ENCODE measurements at regions not wholly inside any gene's neighbourhood (a gene's known extent, or its start where the extent isn't known, plus 50 kb on each side); places are given as distances from the start of the nearest gene placed in this dataset.

- H3K4me1 ChIP-seq = no peaks in the 10 kb centered on the region
- no peak overlapping the region for H3K27ac ChIP-seq
- intact Hi-C loops (cut with DNase I; ENCODE audit: low total_unique reads) = no loop called here
- DNase-seq = no peak
- TF ChIP-seq POLR2A (IDR thresholded peaks at IDR 0.05) = no peak
- no peak for TF ChIP-seq CTCF (IDR thresholded peaks at IDR 0.05)
- no peaks in the 10 kb centered on the region for H3K36me3 ChIP-seq
- H3K27me3 ChIP-seq = no peaks in the 10 kb centered on the region
- no peak overlapping the region for H3K4me3 ChIP-seq
- H3K9me3 ChIP-seq = no peaks in the 10 kb centered on the region
Measured at GRCh38 chr5:74126294-74126693, 500.3 kb downstream of the ARHGEF28 start.

GRCh38 chr5:74124826-74125225 lies 498.8 kb downstream of the ARHGEF28 start:
- no peak for DNase-seq
- H3K27me3 ChIP-seq = no peaks in the 10 kb centered on the region
- no peaks in the 10 kb centered on the region for H3K36me3 ChIP-seq
- H3K4me1 ChIP-seq = no peaks in the 10 kb centered on the region
- H3K9me3 ChIP-seq = no peaks in the 10 kb centered on the region
- H3K4me3 ChIP-seq = no peak overlapping the region
- H3K27ac ChIP-seq = no peak overlapping the region
- intact Hi-C loops (cut with DNase I; ENCODE audit: low total_unique reads) = no loop called here
- TF ChIP-seq POLR2A (IDR thresholded peaks at IDR 0.05) (no peak), CTCF (IDR thresholded peaks at IDR 0.05) (no peak)

GRCh38 chr5:74123929-74124328 lies 497.9 kb downstream of the ARHGEF28 start:
- no peak for TF ChIP-seq POLR2A (IDR thresholded peaks at IDR 0.05)
- TF ChIP-seq CTCF (IDR thresholded peaks at IDR 0.05) = no peak
- Histone ChIP-seq H3K4me1 (no peaks in the 10 kb centered on the region), H3K4me3 (no peak overlapping the region), H3K9me3 (no peaks in the 10 kb centered on the region), H3K36me3 (no peaks in the 10 kb centered on the region), H3K27me3 (no peaks in the 10 kb centered on the region), H3K27ac (no peak overlapping the region)
- DNase-seq = no peak
- intact Hi-C loops (cut with DNase I; ENCODE audit: low total_unique reads) = no loop called here

- TF ChIP-seq CTCF (IDR thresholded peaks at IDR 0.05) (no peak), POLR2A (IDR thresholded peaks at IDR 0.05) (no peak)
- no peaks in the 10 kb centered on the region for H3K27me3 ChIP-seq
- no peaks in the 10 kb centered on the region for H3K36me3 ChIP-seq
- H3K4me3 ChIP-seq = no peak overlapping the region
- H3K4me1 ChIP-seq = no peaks in the 10 kb centered on the region
- intact Hi-C loops (cut with DNase I; ENCODE audit: low total_unique reads) = no loop called here
- no peak overlapping the region for H3K27ac ChIP-seq
- DNase-seq = no peak
- peaks cover 0 to 3% of the 10 kb centered on the region in 2 donors for H3K9me3 ChIP-seq
Measured at GRCh38 chr5:74122979-74123590, 497.1 kb downstream of the ARHGEF28 start.

GRCh38 chr5:74122175-74122574 lies 496.2 kb downstream of the ARHGEF28 start:
- Histone ChIP-seq H3K36me3 (no peaks in the 10 kb centered on the region), H3K27ac (no peak overlapping the region), H3K9me3 (peaks cover 0 to 3% of the 10 kb centered on the region in 2 donors), H3K4me1 (no peaks in the 10 kb centered on the region), H3K4me3 (no peak overlapping the region), H3K27me3 (no peaks in the 10 kb centered on the region)
- intact Hi-C loops (cut with DNase I; ENCODE audit: low total_unique reads) = no loop called here
- DNase-seq = no peak
- TF ChIP-seq POLR2A (IDR thresholded peaks at IDR 0.05) (no peak), CTCF (IDR thresholded peaks at IDR 0.05) (no peak)

Data from uterus (tissue), 3 donors.